HepG2 (cell line): ENCODE measurements at regions not wholly inside any gene's neighbourhood (a gene's known extent, or its start where the extent isn't known, plus 50 kb on each side); places are given as distances from the start of the nearest gene placed in this dataset.

Source experiments
- ATAC-seq: fragments of 200-7000 bp; cut with Tn5 transposase; 3 replicates; pipeline ENCODE4 v1.9.1; 2020; ENCODE audit warnings: mild to moderate bottlenecking, moderate library complexity
- BruUV-seq: library from RNA; stranded (reverse); fragments of 400-500 nt; replicated peaks from 2 replicates; lab custom pipeline; 2021; lab: Mats Ljungman, UMichigan
- CTCF ChIA-PET: fragments of 300-600 bp; formaldehyde crosslinking; extraction: SDS; loops from one replicate; lab custom pipeline; 2021; ENCODE audit warnings: low total read pairs, inconsistent platforms, low intra/inter-chr PET ratio; lab: Yijun Ruan, JAX
- POLR2A ChIA-PET: fragments of 350-600 bp; sonication (Branson Sonifier 250); formaldehyde crosslinking; loops from one replicate; lab custom pipeline; 2020; ENCODE audit warnings: antibody characterized with exemption, inconsistent platforms; lab: Yijun Ruan, JAX
- DNase-seq: peaks from one replicate; pipeline ENCODE4 v3.0.0-alpha.2; 2015; ENCODE audit warnings: low spot score
- FAIRE-seq: peaks from 3 replicates; lab custom pipeline; 2011; peaks lifted over from hg19 to GRCh38; lab: Jason Lieb, UNC
- H2AFZ ChIP-seq: one replicate; pipeline ENCODE4 v1.6.1; 2011; ENCODE audit warnings: low read length, inconsistent platforms
- H3K27ac ChIP-seq: fragments of 300-600 bp; 3 replicates; pipeline ENCODE4 v1.8.0; 2011; ENCODE audit warnings: mixed run types, mild to moderate bottlenecking, mixed read lengths, low read length, inconsistent platforms; ENCODE audit not compliant: insufficient read depth; ENCODE audit errors: extremely low read length
- H3K27me3 ChIP-seq, 2 experiments: fragments of 200-600 bp in 1 of 2; 2 replicates in 1 of 2; 3 replicates in 1 of 2; pipeline versions ENCODE4 v1.6.0 to v1.8.0; 2011; ENCODE audit warnings: low read length in 2 of 2, mild to moderate bottlenecking in 2 of 2, moderate library complexity in 2 of 2, inconsistent platforms in 1 of 2; ENCODE audit not compliant: insufficient read depth in 2 of 2, control insufficient read depth in 1 of 2
- H3K36me3 ChIP-seq, 2 experiments: fragments of 200-600 bp in 1 of 2; replicated peaks in 1 of 2; 2 replicates in 1 of 2; 3 replicates in 1 of 2; pipeline versions ENCODE4 v1.5.1 to v1.8.0; 2011; ENCODE audit warnings: low read length in 2 of 2, inconsistent platforms in 1 of 2; ENCODE audit not compliant: insufficient read depth in 2 of 2, control insufficient read depth in 1 of 2
- H3K4me1 ChIP-seq: 2 replicates; pipeline ENCODE4 v1.5.1; 2012; ENCODE audit warnings: low read length, inconsistent platforms; ENCODE audit not compliant: insufficient read depth
- H3K4me2 ChIP-seq: 2 replicates; pipeline ENCODE4 v1.6.0; 2011; ENCODE audit warnings: low read depth, low read length, inconsistent platforms
- H3K4me3 ChIP-seq, 3 experiments: fragments of 200-600 bp in 1 of 3; sonication (generic), shearing (Covaris generic) in 1 of 3; replicated peaks in 1 of 3; 2 replicates each; pipeline ENCODE4 v1.5.1; 2011 to 2016; ENCODE audit warnings: low read length in 3 of 3, inconsistent platforms in 2 of 3, low read depth in 2 of 3, mild to moderate bottlenecking in 2 of 3, control low read depth in 1 of 3, mixed read lengths in 1 of 3; ENCODE audit not compliant: insufficient read depth in 1 of 3
- H3K79me2 ChIP-seq: one replicate; pipeline ENCODE4 v1.6.1; 2011; ENCODE audit warnings: low read length, inconsistent platforms; ENCODE audit not compliant: insufficient read depth
- H3K9ac ChIP-seq: 2 replicates; pipeline ENCODE4 v1.6.0; 2011; ENCODE audit warnings: mild to moderate bottlenecking, low read depth, low read length, inconsistent platforms; ENCODE audit not compliant: insufficient read depth
- H3K9me3 ChIP-seq: 2 replicates; pipeline ENCODE4 v1.5.1; 2012; ENCODE audit warnings: mild to moderate bottlenecking, low read length
- H4K20me1 ChIP-seq: 2 replicates; pipeline ENCODE4 v1.6.0; 2011; ENCODE audit warnings: inconsistent platforms, mild to moderate bottlenecking, low read length, moderate library complexity; ENCODE audit not compliant: insufficient read depth
- BRCA1 ChIP-seq: sonication (generic); formaldehyde crosslinking; IDR thresholded peaks from 2 replicates; pipeline ENCODE4 v1.4.0; 2020; ENCODE audit warnings: missing genetic modification reagents
- CSRNP1 ChIP-seq: sonication (generic); formaldehyde crosslinking; IDR thresholded peaks from 2 replicates; pipeline ENCODE4 v1.8.1; 2023; ENCODE audit warnings: mild to moderate bottlenecking, missing genetic modification reagents
- ETS1 ChIP-seq: sonication (generic); formaldehyde crosslinking; IDR thresholded peaks from 2 replicates; pipeline ENCODE4 v1.4.0; 2020; ENCODE audit warnings: missing genetic modification reagents
- EZH2 ChIP-seq: conservative IDR thresholded peaks from 2 replicates; pipeline ENCODE4 v1.6.1; 2012; ENCODE audit warnings: mild to moderate bottlenecking, low read depth, low read length, moderate library complexity
- GTF2F1 ChIP-seq: fragments of 150-350 bp; IDR thresholded peaks from 2 replicates; pipeline ENCODE4 v1.6.1; 2014; ENCODE audit warnings: low read length
- HHEX ChIP-seq: IDR thresholded peaks from 2 replicates; pipeline ENCODE4 v1.6.1; 2016; ENCODE audit warnings: control low read depth
- MYNN ChIP-seq: sonication (generic); formaldehyde crosslinking; IDR thresholded peaks from 2 replicates; pipeline ENCODE4 v1.4.0; 2020; ENCODE audit warnings: mild to moderate bottlenecking, low read depth, missing genetic modification reagents
- NFE2 ChIP-seq: sonication (generic); formaldehyde crosslinking; IDR thresholded peaks from 2 replicates; pipeline ENCODE4 v1.4.0; 2020; ENCODE audit warnings: missing genetic modification reagents
- RARG ChIP-seq: sonication (generic); formaldehyde crosslinking; IDR thresholded peaks from 2 replicates; pipeline ENCODE4 v1.4.0; 2020; ENCODE audit warnings: low read depth, mild to moderate bottlenecking, missing genetic modification reagents
- THYN1 ChIP-seq: sonication (generic); formaldehyde crosslinking; IDR thresholded peaks from 2 replicates; pipeline ENCODE4 v1.8.1; 2023; ENCODE audit warnings: low read depth, mild to moderate bottlenecking, moderate library complexity, missing genetic modification reagents, borderline replicate concordance
- ZNF205 ChIP-seq: IDR thresholded peaks from 2 replicates; pipeline ENCODE4 v1.6.1; 2018; ENCODE audit warnings: missing biosample characterization, missing genetic modification reagents
- ZNF563 ChIP-seq: sonication (generic); formaldehyde crosslinking; IDR thresholded peaks from 2 replicates; pipeline ENCODE4 v1.8.0; 2022; ENCODE audit warnings: mild to moderate bottlenecking, moderate library complexity, missing genetic modification reagents
- ZNF891 ChIP-seq: sonication (generic); formaldehyde crosslinking; IDR thresholded peaks from 2 replicates; pipeline ENCODE4 v1.5.0; 2020; ENCODE audit warnings: mild to moderate bottlenecking, missing genetic modification reagents
- ZSCAN25 ChIP-seq: sonication (generic); formaldehyde crosslinking; IDR thresholded peaks from 2 replicates; pipeline ENCODE4 v1.8.0; 2022; ENCODE audit warnings: mild to moderate bottlenecking, missing genetic modification reagents
- WGBS: methylation state at CpG from one replicate; pipeline ENCODE4 v1.1.6; 2017; ENCODE audit warnings: low lambda C conversion rate; 5-methylcytosine and 5-hydroxymethylcytosine counted together
- in situ Hi-C: cut with HindIII; loops from 2 replicates; pipeline ENCODE4 v1.10.0; 2017; ENCODE audit warnings: low pct_unique_long_range_greater_than_20kb; ENCODE audit not compliant: extremely low pct_ligation_motif_present
- intact Hi-C: fragments of 100-400 bp; cut with micrococcal nuclease; formaldehyde crosslinking; loops from one replicate; pipeline ENCODE4 v1.10.0; 2022; ENCODE audit not compliant: unreplicated experiment
- TF ChIP-seq, protein P1 (sequence below): sonication (generic); formaldehyde crosslinking; IDR thresholded peaks from 2 replicates; pipeline ENCODE4 v1.5.1; 2020; ENCODE audit warnings: missing genetic modification reagents, mild to moderate bottlenecking, borderline replicate concordance

- 32% methylated on average over 1 of the region's 1 CpG for WGBS
- TF ChIP-seq ZNF891 (CRISPR knock-in tag): no peak
- TF ChIP-seq THYN1 (CRISPR knock-in tag): no peak
- Histone ChIP-seq H3K4me1 (no peaks in the 10 kb centered on the region), H4K20me1 (no peaks in the 10 kb centered on the region), H3K27me3 (0 out of 5 replicates have a peak, but pooled peaks cover 0 to 5% of the 10 kb centered on the region in 2 experiments), H3K9ac (no peak overlapping the region), H3K4me3 (no peak overlapping the region), H3K27ac (no peak overlapping the region), H2AFZ (no peak overlapping the region), H3K36me3 (no peaks in the 10 kb centered on the region), H3K9me3 (no peaks in the 10 kb centered on the region), H3K79me2 (no peaks in the 10 kb centered on the region), H3K4me2 (no peak overlapping the region)
- no TSS peak for BruUV-seq
- no peak for DNase-seq
- FAIRE-seq: no peak
- intact Hi-C loops: no loop called here
- ATAC-seq: no peak
- ChIA-PET CTCF (no interaction called here), POLR2A (no interaction called here)
- in situ Hi-C loops: no loop called here
Measured at GRCh38 chr6:134602123-134602522, 284.2 kb upstream of the SGK1 start.

DNA sequence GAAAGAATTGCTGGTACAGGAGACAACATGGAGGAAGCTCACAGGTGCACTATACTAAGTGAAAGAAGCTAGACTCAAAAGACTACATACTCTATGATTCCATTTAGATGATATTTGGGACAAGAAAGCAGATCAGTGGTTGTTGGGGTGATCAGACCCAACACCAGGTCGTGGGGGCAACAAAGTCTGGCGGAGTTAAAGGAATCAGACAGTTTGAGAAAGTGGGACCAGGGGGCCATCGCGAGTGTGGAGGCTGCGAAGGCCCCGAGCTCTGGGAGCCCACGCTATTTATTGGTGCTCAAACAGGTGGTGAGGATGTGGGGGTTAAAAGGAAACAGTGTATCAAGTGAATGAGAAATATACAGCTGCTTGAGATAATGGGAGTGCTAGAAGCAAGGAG lies 282.8 kb upstream of the SGK1 start:
- H3K9me3 ChIP-seq: no peaks in the 10 kb centered on the region
- no TSS peak for BruUV-seq
- no peaks in the 10 kb centered on the region for H3K4me1 ChIP-seq
- POLR2A ChIA-PET: no interaction called here
- 0 out of 5 replicates have a peak, but pooled peaks cover 0 to 5% of the 10 kb centered on the region in 2 experiments for H3K27me3 ChIP-seq
- no peaks in the 10 kb centered on the region for H3K79me2 ChIP-seq
- no peak overlapping the region for H2AFZ ChIP-seq
- no peak for DNase-seq
- H3K36me3 ChIP-seq: no peaks in the 10 kb centered on the region
- no peak overlapping the region for H3K4me3 ChIP-seq
- in situ Hi-C loops (no loop called here), intact Hi-C loops (no loop called here)
- no peak overlapping the region for H3K9ac ChIP-seq
- FAIRE-seq: no peak
- no peak overlapping the region for H3K4me2 ChIP-seq
- 33% methylated on average over 7 of the region's 7 CpGs for WGBS
- H4K20me1 ChIP-seq: no peaks in the 10 kb centered on the region
- H3K27ac ChIP-seq: no peak overlapping the region
- CTCF ChIA-PET: no interaction called here
- ATAC-seq: no peak
- TF ChIP-seq HHEX (CRISPR knock-in tag) (no peak), BRCA1 (CRISPR knock-in tag) (no peak), NFE2 (CRISPR knock-in tag) (no peak), ETS1 (no peak), ZNF205 (CRISPR knock-in tag) (no peak), GTF2F1 (no peak), MYNN (CRISPR knock-in tag) (no peak), ZSCAN25 (CRISPR knock-in tag) (no peak), EZH2 (no peak), CSRNP1 (CRISPR knock-in tag) (no peak), RARG (no peak), ZNF563 (no peak)
- TF ChIP-seq, protein P1, sequence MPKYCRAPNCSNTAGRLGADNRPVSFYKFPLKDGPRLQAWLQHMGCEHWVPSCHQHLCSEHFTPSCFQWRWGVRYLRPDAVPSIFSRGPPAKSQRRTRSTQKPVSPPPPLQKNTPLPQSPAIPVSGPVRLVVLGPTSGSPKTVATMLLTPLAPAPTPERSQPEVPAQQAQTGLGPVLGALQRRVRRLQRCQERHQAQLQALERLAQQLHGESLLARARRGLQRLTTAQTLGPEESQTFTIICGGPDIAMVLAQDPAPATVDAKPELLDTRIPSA (CRISPR knock-in tag): no peak
